SK-N-SH (cell line): ENCODE measurements at regions not wholly inside any gene's neighbourhood (a gene's known extent, or its start where the extent isn't known, plus 50 kb on each side); places are given as distances from the start of the nearest gene placed in this dataset.

Experiments used
- CTCF ChIP-seq: fragments of 200-600 bp; sonication (generic); IDR thresholded peaks from 2 replicates; pipeline ENCODE4 v1.6.1; 2017; ENCODE audit warnings: antibody characterized with exemption, mild to moderate bottlenecking, moderate library complexity
- EZH2phosphoT487 ChIP-seq: fragments of 200-600 bp; sonication (generic); IDR thresholded peaks from 2 replicates; pipeline ENCODE4 v1.6.1; 2017; ENCODE audit warnings: low read depth, mixed run types, mild to moderate bottlenecking, antibody characterized with exemption, moderate library complexity, borderline replicate concordance
- GATA2 ChIP-seq: sonication (generic); formaldehyde crosslinking; IDR thresholded peaks from 2 replicates; pipeline ENCODE4 v1.5.0; 2020; ENCODE audit warnings: mild to moderate bottlenecking, missing genetic modification reagents
- MAX ChIP-seq: IDR thresholded peaks from 2 replicates; pipeline ENCODE4 v1.4.0; 2012; ENCODE audit warnings: low read depth
- MEF2A ChIP-seq: IDR thresholded peaks from 2 replicates; pipeline ENCODE4 v1.4.0; 2012; ENCODE audit warnings: low read depth, borderline replicate concordance
- MXI1 ChIP-seq: IDR thresholded peaks from 2 replicates; pipeline ENCODE4 v1.6.1; 2012; ENCODE audit warnings: mild to moderate bottlenecking, low read depth, low read length, improper control_type of control experiment
- NRF1 ChIP-seq: IDR thresholded peaks from 2 replicates; pipeline ENCODE4 v1.6.1; 2012; ENCODE audit warnings: low read depth, mild to moderate bottlenecking, low read length
- RAD21 ChIP-seq: IDR thresholded peaks from 2 replicates; pipeline ENCODE4 v1.6.1; 2012; ENCODE audit warnings: mild to moderate bottlenecking, low read length
- RCOR1 ChIP-seq: fragments of 150-350 bp; IDR thresholded peaks from 2 replicates; pipeline ENCODE4 v1.6.1; 2017; ENCODE audit warnings: antibody characterized with exemption, low read length
- REST ChIP-seq: IDR thresholded peaks from 2 replicates; pipeline ENCODE4 v1.6.1; 2012; ENCODE audit warnings: mild to moderate bottlenecking, low read depth, low read length, moderate library complexity
- RFX5 ChIP-seq: IDR thresholded peaks from 2 replicates; pipeline ENCODE4 v1.6.1; 2012; ENCODE audit warnings: mild to moderate bottlenecking, improper control_type of control experiment, low read length
- TAF1 ChIP-seq: IDR thresholded peaks from 2 replicates; pipeline ENCODE4 v1.6.1; 2012; ENCODE audit warnings: low read depth, mild to moderate bottlenecking, low read length, moderate library complexity, borderline replicate concordance
- TEAD4 ChIP-seq: IDR thresholded peaks from 2 replicates; pipeline ENCODE4 v1.4.0; 2012; ENCODE audit warnings: mild to moderate bottlenecking, borderline replicate concordance; ENCODE audit not compliant: insufficient read depth

- no peak for TF ChIP-seq CTCF
- no peak for TF ChIP-seq MEF2A
- TF ChIP-seq RAD21, result no peak
- no peak for TF ChIP-seq MXI1
- TF ChIP-seq REST, result no peak
- no peak for TF ChIP-seq MAX
- no peak for TF ChIP-seq RCOR1
- TF ChIP-seq TAF1, result no peak
- TF ChIP-seq GATA2 (CRISPR knock-in tag), result no peak
- no peak for TF ChIP-seq TEAD4
- no peak for TF ChIP-seq RFX5
- TF ChIP-seq EZH2phosphoT487, result no peak
- no peak for TF ChIP-seq NRF1
Observed at GRCh38 chr16:34802396-34802795, 1343.0 kb downstream of the TP53TG3F start.
